H1 (cell line): ENCODE measurements at regions not wholly inside any gene's neighbourhood (a gene's known extent, or its start where the extent isn't known, plus 50 kb on each side); places are given as distances from the start of the nearest gene placed in this dataset.

Source experiments
- CTCF ChIA-PET: fragments of 300-600 bp; sonication (Branson Sonifier 250); formaldehyde crosslinking; loops from one replicate; lab custom pipeline; 2021; ENCODE audit not compliant: partially characterized antibody; lab: Charles Lee
- POLR2A ChIA-PET: fragments of 300-600 bp; sonication (Branson Sonifier 250); formaldehyde crosslinking; loops from one replicate; lab custom pipeline; 2021; ENCODE audit warnings: inconsistent platforms; ENCODE audit not compliant: partially characterized antibody; lab: Charles Lee
- DNase-seq, 2 experiments: peaks; one replicate each; pipeline versions ENCODE4 v3.0.0 to v3.0.0-alpha.2; 2010 to 2022; ENCODE audit warnings: low spot score in 2 of 2, low read depth in 1 of 2, mixed read lengths in 1 of 2
- FAIRE-seq: peaks from 2 replicates; lab custom pipeline; 2011; peaks lifted over from hg19 to GRCh38; lab: Jason Lieb, UNC
- H2AFZ ChIP-seq: 2 replicates; pipeline ENCODE4 v1.8.1; 2012; ENCODE audit warnings: low read length, inconsistent platforms
- H2AK5ac ChIP-seq: 2 replicates; pipeline ENCODE4 v1.6.1; 2013; ENCODE audit warnings: low read depth, low read length
- H2BK120ac ChIP-seq: replicated peaks from 2 replicates; pipeline ENCODE3; 2013; ENCODE audit warnings: low read depth, low read length, inconsistent platforms
- H2BK12ac ChIP-seq: 2 replicates; pipeline ENCODE4 v1.6.1; 2013; ENCODE audit warnings: low read depth, low read length
- H2BK15ac ChIP-seq: 2 replicates; pipeline ENCODE4 v1.6.1; 2013; ENCODE audit warnings: low read length
- H2BK20ac ChIP-seq: 2 replicates; pipeline ENCODE4 v1.6.1; 2013; ENCODE audit warnings: low read length
- H2BK5ac ChIP-seq: 2 replicates; pipeline ENCODE4 v1.6.1; 2013; ENCODE audit warnings: low read depth, low read length
- H3K14ac ChIP-seq: 2 replicates; pipeline ENCODE4 v1.6.1; 2013; ENCODE audit warnings: inconsistent platforms; ENCODE audit not compliant: insufficient read length
- H3K18ac ChIP-seq: 2 replicates; pipeline ENCODE4 v1.6.1; 2013; ENCODE audit warnings: low read length; ENCODE audit errors: extremely low read depth
- H3K23ac ChIP-seq: 2 replicates; pipeline ENCODE4 v1.6.1; 2013; ENCODE audit warnings: inconsistent platforms; ENCODE audit not compliant: insufficient read length
- H3K23me2 ChIP-seq: 2 replicates; pipeline ENCODE4 v1.6.1; 2013; ENCODE audit warnings: low read depth, low read length
- H3K27ac ChIP-seq: 2 replicates; pipeline ENCODE4 v1.6.1; 2011; ENCODE audit warnings: low read depth, low read length, inconsistent platforms
- H3K27me3 ChIP-seq, 4 experiments: replicated peaks in 1 of 4; 1 replicate in 1 of 4; 2 replicates in 3 of 4; pipeline versions ENCODE4 v1.6.1 to v1.8.1; 2011 to 2013; ENCODE audit warnings: low read length in 3 of 4, mild to moderate bottlenecking in 3 of 4, inconsistent platforms in 2 of 4, mixed read lengths in 2 of 4, moderate library complexity in 1 of 4; ENCODE audit not compliant: control insufficient read depth in 3 of 4, insufficient read depth in 3 of 4; ENCODE audit errors: extremely low read depth in 1 of 4
- H3K36me3 ChIP-seq, 4 experiments: 2 replicates each; pipeline versions ENCODE4 v1.6.1 to v1.8.1; 2011 to 2013; ENCODE audit warnings: mild to moderate bottlenecking in 4 of 4, low read length in 3 of 4, moderate library complexity in 2 of 4, control low read depth in 1 of 4, inconsistent platforms in 1 of 4; ENCODE audit not compliant: insufficient read depth in 4 of 4, control insufficient read depth in 2 of 4
- H3K4ac ChIP-seq: replicated peaks from 2 replicates; pipeline ENCODE3; 2013; ENCODE audit warnings: low read length, low read depth, mixed read lengths, inconsistent platforms; ENCODE audit not compliant: insufficient read length
- H3K4me1 ChIP-seq, 4 experiments: replicated peaks in 1 of 4; 1 replicate in 1 of 4; 2 replicates in 3 of 4; pipeline versions ENCODE4 v1.6.1 to v1.8.1; 2011 to 2013; ENCODE audit warnings: low read length in 3 of 4, inconsistent platforms in 2 of 4, mixed read lengths in 1 of 4; ENCODE audit not compliant: insufficient read depth in 4 of 4, control insufficient read depth in 3 of 4
- H3K4me2 ChIP-seq, 2 experiments: 2 replicates each; pipeline versions ENCODE4 v1.6.1 to v1.8.1; 2011 to 2013; ENCODE audit warnings: low read depth in 2 of 2, low read length in 2 of 2, control low read depth in 1 of 2, inconsistent platforms in 1 of 2, mild to moderate bottlenecking in 1 of 2; ENCODE audit not compliant: insufficient read depth in 1 of 2
- H3K4me3 ChIP-seq, 4 experiments: fragments of 200-600, 300-600 bp in 1 of 4; sonication (generic), shearing (Covaris generic), sonication (Bioruptor Twin) in 1 of 4; 2 replicates each; pipeline versions ENCODE4 v1.5.1 to v1.8.1; 2011 to 2016; ENCODE audit warnings: low read length in 4 of 4, low read depth in 3 of 4, control low read depth in 2 of 4, inconsistent platforms in 2 of 4, mild to moderate bottlenecking in 2 of 4, mixed read lengths in 1 of 4, moderate library complexity in 1 of 4; ENCODE audit not compliant: insufficient read depth in 2 of 4; ENCODE audit errors: extremely low read depth in 1 of 4
- H3K56ac ChIP-seq: replicated peaks from 2 replicates; pipeline ENCODE3; 2013; ENCODE audit warnings: low read depth, mild to moderate bottlenecking, mixed read lengths, low read length, inconsistent platforms; ENCODE audit not compliant: insufficient read length
- H3K79me1 ChIP-seq: 2 replicates; pipeline ENCODE4 v1.6.1; 2013; ENCODE audit warnings: low read depth, low read length, control low read depth
- H3K79me2 ChIP-seq, 2 experiments: 2 replicates each; pipeline versions ENCODE4 v1.6.1 to v1.8.1; 2012 to 2013; ENCODE audit warnings: low read length in 2 of 2, mild to moderate bottlenecking in 2 of 2, inconsistent platforms in 1 of 2; ENCODE audit not compliant: insufficient read depth in 2 of 2, control insufficient read depth in 1 of 2
- H3K9ac ChIP-seq, 4 experiments: replicated peaks in 1 of 4; 1 replicate in 1 of 4; 2 replicates in 3 of 4; pipeline versions ENCODE4 v1.6.1 to v1.8.1; 2011 to 2013; ENCODE audit warnings: low read depth in 3 of 4, low read length in 3 of 4, control low read depth in 2 of 4, mild to moderate bottlenecking in 2 of 4, moderate library complexity in 2 of 4, inconsistent platforms in 1 of 4; ENCODE audit errors: extremely low read depth in 1 of 4
- H3K9me3 ChIP-seq, 2 experiments: 2 replicates each; pipeline versions ENCODE4 v1.6.1 to v1.8.1; 2012 to 2013; ENCODE audit warnings: mild to moderate bottlenecking in 2 of 2, moderate library complexity in 2 of 2, control low read depth in 1 of 2, inconsistent platforms in 1 of 2, low read depth in 1 of 2, low read length in 1 of 2, mixed read lengths in 1 of 2; ENCODE audit not compliant: insufficient read depth in 2 of 2
- H4K20me1 ChIP-seq, 2 experiments: replicated peaks in 1 of 2; 2 replicates each; pipeline versions ENCODE3 to v1.8.1; 2011 to 2013; ENCODE audit warnings: inconsistent platforms in 2 of 2, low read length in 2 of 2, mild to moderate bottlenecking in 1 of 2; ENCODE audit not compliant: insufficient read depth in 2 of 2, control insufficient read depth in 1 of 2
- H4K5ac ChIP-seq: 2 replicates; pipeline ENCODE4 v1.6.1; 2013; ENCODE audit warnings: low read length, low read depth, mixed read lengths, inconsistent platforms; ENCODE audit not compliant: insufficient read length
- H4K8ac ChIP-seq: 2 replicates; pipeline ENCODE4 v1.8.0; 2013; ENCODE audit warnings: mild to moderate bottlenecking, moderate library complexity, low read length, inconsistent platforms; ENCODE audit not compliant: insufficient read depth; ENCODE audit errors: extremely low read depth
- H4K91ac ChIP-seq: replicated peaks from 2 replicates; pipeline ENCODE3; 2013; ENCODE audit warnings: low read length, mixed read lengths, inconsistent platforms; ENCODE audit not compliant: insufficient read length
- BCL11A ChIP-seq, 2 experiments: IDR thresholded peaks; one replicate each; pipeline ENCODE4 v1.6.1; 2011; ENCODE audit warnings: low read depth in 2 of 2, low read length in 2 of 2, mild to moderate bottlenecking in 2 of 2
- CBX8 ChIP-seq: fragments of 300-800, 300-1000 bp; sonication (generic); IDR thresholded peaks from 2 replicates; pipeline ENCODE4 v1.7.1; 2016; ENCODE audit warnings: low read depth, low read length, borderline replicate concordance
- EGR1 ChIP-seq: IDR thresholded peaks from 2 replicates; pipeline ENCODE4 v1.6.1; 2011; ENCODE audit warnings: low read depth, low read length, borderline replicate concordance
- RAD21 ChIP-seq, 2 experiments: IDR thresholded peaks in 1 of 2; conservative IDR thresholded peaks in 1 of 2; 2 replicates each; pipeline ENCODE4 v1.6.1; 2011; ENCODE audit warnings: low read depth in 2 of 2, low read length in 2 of 2, improper control_type of control experiment in 1 of 2, inconsistent platforms in 1 of 2, mild to moderate bottlenecking in 1 of 2, moderate library complexity in 1 of 2
- RFX5 ChIP-seq: IDR thresholded peaks from 2 replicates; pipeline ENCODE4 v1.6.1; 2011; ENCODE audit warnings: low read depth, low read length, improper control_type of control experiment, borderline replicate concordance
- SP4 ChIP-seq: IDR thresholded peaks from 2 replicates; pipeline ENCODE4 v1.6.1; 2012; ENCODE audit warnings: low read length, inconsistent platforms
- TBP ChIP-seq: IDR thresholded peaks from 2 replicates; pipeline ENCODE4 v1.6.1; 2011; ENCODE audit warnings: low read depth, low read length, improper control_type of control experiment
- WGBS, 2 experiments: shearing (Covaris generic) in 1 of 2; methylation state at CpG; one replicate each; pipeline versions ENCODE4 v1.1.6 to v1.1.7; 2013 to 2015; ENCODE audit warnings: low lambda C conversion rate in 2 of 2, mixed read lengths in 2 of 2, inconsistent platforms in 1 of 2, low coverage in 1 of 2, missing lambda C conversion rate in 1 of 2; ENCODE audit not compliant: insufficient replicate concordance in 2 of 2, insufficient coverage in 1 of 2, insufficient read length in 1 of 2; ENCODE audit errors: extremely low coverage in 1 of 2, missing lambda C conversion rate in 1 of 2; 5-methylcytosine and 5-hydroxymethylcytosine counted together

DNA sequence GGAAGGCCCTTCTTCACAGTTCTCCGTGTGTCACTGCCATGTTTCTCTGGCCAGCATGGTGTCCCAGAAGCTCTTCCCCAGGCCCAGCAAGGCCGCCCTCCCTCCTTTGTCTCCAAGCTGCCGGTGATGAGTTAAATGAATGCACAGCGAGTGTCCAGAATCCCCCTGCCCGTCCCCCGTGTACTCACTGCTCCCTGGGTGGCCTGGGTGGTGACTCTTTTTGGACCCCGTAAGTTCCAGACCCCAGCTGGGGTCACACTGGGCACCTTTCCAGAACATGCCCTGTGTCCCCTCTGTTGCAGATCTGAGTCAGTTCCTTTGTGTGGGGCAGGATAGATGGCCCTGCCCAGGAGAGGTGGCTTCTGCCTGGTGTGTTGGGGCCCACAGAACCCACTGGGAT, 95.0 kb downstream of the MRPL36 start:
- Histone ChIP-seq H3K23me2 (0 out of 2 replicates have a peak, but pooled peaks cover 2% of the 10 kb centered on the region), H3K4me1 (peaks cover 0 to 22% (median 10%) of the 10 kb centered on the region in 4 experiments; a peak in 6 of 7 replicates), H4K5ac (no peak overlapping the region), H3K9ac (no peak overlapping the region), H3K27ac (no peak overlapping the region), H3K79me1 (no peaks in the 10 kb centered on the region), H3K18ac (no peak overlapping the region), H3K4me2 (no peak overlapping the region), H3K36me3 (no peaks in the 10 kb centered on the region), H2AFZ (no peak overlapping the region), H4K20me1 (peaks cover 0 to 3% of the 10 kb centered on the region in 2 experiments), H2BK12ac (no peak overlapping the region), H2AK5ac (no peak overlapping the region), H3K23ac (no peak overlapping the region), H3K56ac (no peak overlapping the region), H3K4ac (no peak overlapping the region), H2BK20ac (no peak overlapping the region), H3K79me2 (no peaks in the 10 kb centered on the region), H3K9me3 (no peaks in the 10 kb centered on the region), H2BK5ac (no peak overlapping the region), H4K91ac (no peak overlapping the region), H3K14ac (no peak overlapping the region), H3K27me3 (peaks cover 0 to 12% (median 6%) of the 10 kb centered on the region in 4 experiments; a peak in 4 of 7 replicates), H2BK15ac (no peak overlapping the region), H2BK120ac (no peak overlapping the region), H3K4me3 (no peak overlapping the region), H4K8ac (no peak overlapping the region)
- ChIA-PET CTCF (interaction anchor here (1.4 to 3.0 kb wide), 8 partner anchors 18 to 189 kb away, joined by 3 to 17 read pairs (median 8); no protein-coding TSS in a partner anchor), POLR2A (no interaction called here)
- no peak for TF ChIP-seq RFX5
- no peak for TF ChIP-seq CBX8
- no peak for TF ChIP-seq BCL11A (IDR thresholded peaks at IDR 0.05; ENCODE audit: low read depth in 2 of 2, low read length in 2 of 2)
- TF ChIP-seq RAD21 (IDR thresholded peaks at IDR 0.05 in 1 of 2, conservative IDR thresholded peaks at IDR 0.05 in 1 of 2; ENCODE audit: low read depth in 2 of 2, low read length in 2 of 2), result no peak
- no peak for TF ChIP-seq TBP
- TF ChIP-seq SP4, result no peak
- TF ChIP-seq EGR1, result no peak
- WGBS, 2 experiments, result 73% methylated on average over 4 of the region's 7 CpGs; no CpG with 5 or more reads in 1 of the 2 experiments
- DNase-seq, result peak in 1 of 2 experiments; percentile 22
- FAIRE-seq, result no peak
